C1 segment of cervical spinal cord (tissue), 14 donors: ENCODE measurements at regions not wholly inside any gene's neighbourhood (a gene's known extent, or its start where the extent isn't known, plus 50 kb on each side); places are given as distances from the start of the nearest gene placed in this dataset.

Experiments
- DNase-seq, 14 donors: peaks; one replicate each; lab custom pipeline; 2025; lab: John Stamatoyannopoulos, UW

DNA sequence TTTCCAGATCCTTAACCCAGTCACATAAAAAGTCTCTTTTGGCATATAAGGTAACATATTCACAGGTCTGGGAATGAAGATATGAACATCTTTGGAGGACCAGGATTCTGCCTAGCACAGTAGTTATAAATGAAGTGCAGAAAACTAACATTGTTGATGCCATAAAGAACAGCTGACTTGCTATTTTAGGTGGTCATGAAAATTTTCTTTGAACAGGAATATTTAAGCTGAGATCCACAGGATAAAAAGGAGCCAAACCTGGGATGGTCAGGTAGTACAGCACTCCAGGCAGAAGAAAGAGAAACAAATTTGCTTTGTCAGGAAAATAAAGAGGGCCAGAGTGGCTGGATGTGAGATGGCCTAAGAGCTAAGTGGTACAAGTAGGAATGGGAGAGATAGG, 80.0 kb downstream of the CENPW start:
- DNase-seq, result no peak

- DNase-seq, result no peak
Measured at GRCh38 chr6:126422912-126423311, 83.0 kb downstream of the CENPW start.

- DNase-seq, result no peak
Measured at GRCh38 chr6:126427713-126428112, 87.8 kb downstream of the CENPW start.

DNA sequence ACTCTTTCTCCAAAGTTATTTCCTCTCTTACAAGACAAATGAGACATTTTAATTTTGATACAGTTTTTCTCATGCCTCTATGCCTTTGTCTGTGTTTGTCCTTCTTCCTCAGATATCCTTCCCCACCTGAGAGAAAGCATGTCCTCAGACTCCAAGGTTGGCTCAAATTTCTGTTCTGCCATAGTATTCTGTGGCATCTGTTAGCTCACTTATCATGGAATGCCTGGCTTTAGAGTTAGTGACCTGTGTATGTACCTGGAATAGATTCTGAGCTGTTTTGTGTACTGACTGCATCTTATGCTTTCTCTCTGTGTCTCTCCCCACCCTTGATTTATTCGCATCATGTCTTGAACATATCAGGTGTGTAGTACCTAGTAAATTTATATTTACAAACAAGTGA, 90.0 kb downstream of the CENPW start:
- DNase-seq, result no peak

- DNase-seq, result no peak
Measured at GRCh38 chr6:126432564-126432963, 92.6 kb downstream of the CENPW start.

DNA sequence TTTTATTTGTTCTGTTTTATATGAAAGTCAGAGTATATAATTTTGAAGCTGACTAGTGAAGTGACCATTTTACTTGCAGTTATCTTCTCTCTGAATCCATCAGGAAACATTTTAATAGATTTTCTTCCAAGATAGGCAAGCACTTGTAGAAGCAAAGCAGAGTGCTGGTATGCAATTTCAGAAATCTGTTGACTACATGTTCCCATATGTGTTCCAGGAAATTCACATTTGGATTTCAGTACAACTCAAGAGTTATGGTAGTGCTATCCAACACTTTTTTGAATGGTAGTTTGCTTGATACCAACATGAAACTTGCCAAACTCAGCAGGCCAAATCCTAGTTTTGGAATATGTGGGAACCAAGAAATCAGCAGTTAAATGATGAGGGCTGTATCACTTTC, 94.0 kb downstream of the CENPW start:
- DNase-seq, result no peak

GRCh38 chr6:126437205-126437604, 97.3 kb downstream of the CENPW start:
- no peak for DNase-seq

DNA sequence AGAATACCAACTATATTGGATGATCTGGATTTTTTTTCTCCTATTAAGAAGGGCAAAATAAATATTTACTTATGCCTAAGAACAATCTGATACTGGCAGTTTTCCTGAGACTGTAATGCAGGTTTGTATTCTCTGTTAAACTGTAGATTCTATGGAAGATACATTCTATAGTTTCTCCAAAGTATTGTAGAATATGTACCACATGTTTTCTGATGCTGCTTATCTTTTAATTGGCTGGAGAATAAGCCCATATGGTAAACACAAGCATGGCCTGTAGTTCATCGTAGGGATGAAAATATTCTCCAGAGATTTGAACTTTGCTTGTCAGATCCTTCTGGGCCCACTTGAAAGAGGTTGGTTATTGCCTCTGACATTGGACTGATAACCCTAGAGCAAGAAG, 99.1 kb downstream of the CENPW start:
- DNase-seq, result no peak

- no peak for DNase-seq
Measured at GRCh38 chr6:126440923-126441322, 101.0 kb downstream of the CENPW start.

DNA sequence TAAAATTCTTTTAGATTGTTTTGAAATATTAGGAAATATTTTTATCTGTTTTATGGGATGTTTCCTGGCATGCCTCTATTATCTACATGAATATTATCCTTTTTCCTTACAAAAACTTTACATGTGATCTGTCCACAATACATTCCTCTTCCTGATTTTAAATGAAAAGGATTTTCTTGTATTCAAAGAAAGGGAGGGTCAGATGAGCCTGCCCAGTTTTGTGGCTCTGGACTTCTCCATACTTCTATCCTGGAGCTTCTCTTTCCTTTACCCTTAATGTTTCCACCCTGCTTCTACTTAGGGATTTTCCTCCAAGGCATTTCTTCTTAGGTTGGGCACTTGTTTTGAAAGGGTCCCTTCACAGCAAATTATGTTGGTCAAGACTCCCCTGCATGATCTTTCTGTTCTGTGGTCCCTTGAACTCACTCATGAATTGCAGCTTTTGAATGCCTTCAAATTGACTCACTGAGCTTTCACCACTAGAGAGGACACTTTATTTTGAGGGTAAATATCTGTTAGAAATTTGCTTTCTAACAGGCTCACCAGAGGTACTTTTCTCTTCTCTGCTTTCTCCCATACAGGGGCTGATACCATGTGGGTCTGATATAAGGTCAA, 104.9 kb downstream of the CENPW start:
- no peak for DNase-seq

DNA sequence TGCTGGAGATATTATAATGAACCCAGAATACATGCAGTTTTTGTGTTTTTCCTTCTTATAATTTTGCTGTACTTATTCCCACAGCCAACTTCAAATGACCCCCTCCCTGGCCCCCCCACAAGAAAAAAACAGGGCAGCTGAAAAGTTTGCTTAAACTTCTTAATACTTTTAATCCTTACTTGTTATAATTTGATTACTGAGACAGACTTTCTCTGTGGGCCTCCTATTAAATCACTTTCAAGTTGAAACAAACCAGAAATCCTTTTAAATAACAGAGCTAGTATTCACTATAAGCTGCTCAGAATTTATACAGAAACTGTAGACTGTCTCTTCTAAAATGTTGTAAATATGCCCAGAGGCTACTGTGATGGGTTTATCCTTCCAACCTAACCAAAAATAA, 106.3 kb downstream of the CENPW start:
- no peak for DNase-seq

DNA sequence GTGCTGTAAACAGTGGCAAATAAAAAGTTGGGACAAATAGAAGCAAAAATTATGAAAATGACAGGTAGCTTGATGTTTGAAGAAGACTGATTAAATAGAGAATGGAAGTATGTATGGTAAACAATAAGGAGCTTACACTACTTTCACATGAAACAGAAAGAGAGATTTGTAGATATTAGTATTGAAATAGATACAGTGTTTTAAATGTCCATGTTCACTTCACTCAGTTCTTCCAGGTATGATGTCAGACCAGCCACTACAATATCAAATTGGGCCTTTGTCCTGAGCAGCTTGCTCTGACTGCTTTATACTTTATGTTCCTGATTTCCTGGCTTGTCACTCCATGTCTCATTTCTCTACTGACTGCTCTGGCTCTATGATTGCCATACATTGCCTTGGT, 107.5 kb downstream of the CENPW start:
- no peak for DNase-seq

GRCh38 chr6:126461045-126461444, 121.1 kb downstream of the CENPW start:
- DNase-seq, result no peak

- DNase-seq, result no peak
Measured at GRCh38 chr6:126464245-126464644, 124.3 kb downstream of the CENPW start.

GRCh38 chr6:126475449-126475848, 135.5 kb downstream of the CENPW start:
- DNase-seq, result no peak

DNA sequence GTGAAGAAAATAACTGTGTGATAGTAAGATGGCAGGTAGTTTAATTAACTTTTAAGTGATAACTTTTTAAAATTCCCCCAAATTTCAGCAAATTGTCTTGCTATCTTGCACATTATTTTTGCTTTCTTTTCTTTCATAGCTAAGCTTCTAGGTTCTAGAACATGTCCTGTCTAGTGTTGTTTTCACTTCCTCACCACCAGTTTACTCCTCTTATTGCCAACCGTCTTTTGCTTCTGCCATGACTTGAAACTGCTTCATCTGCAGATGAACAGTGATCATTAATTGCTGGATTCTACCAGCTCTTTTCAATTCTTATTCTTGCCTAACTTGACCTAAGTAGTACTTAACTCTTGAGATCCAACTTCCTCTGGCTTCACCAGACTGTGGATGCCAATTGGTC, 137.8 kb downstream of the CENPW start:
- DNase-seq, result no peak

GRCh38 chr6:126480268-126480667, 140.4 kb downstream of the CENPW start:
- DNase-seq, result no peak

- no peak for DNase-seq
Measured at GRCh38 chr6:126481319-126481718, 141.4 kb downstream of the CENPW start.

- no peak for DNase-seq
Measured at GRCh38 chr6:126504792-126505191, 164.9 kb downstream of the CENPW start.

GRCh38 chr6:126513198-126513597, 173.3 kb downstream of the CENPW start:
- no peak for DNase-seq

GRCh38 chr6:126516411-126516810, 176.5 kb downstream of the CENPW start:
- no peak for DNase-seq

DNA sequence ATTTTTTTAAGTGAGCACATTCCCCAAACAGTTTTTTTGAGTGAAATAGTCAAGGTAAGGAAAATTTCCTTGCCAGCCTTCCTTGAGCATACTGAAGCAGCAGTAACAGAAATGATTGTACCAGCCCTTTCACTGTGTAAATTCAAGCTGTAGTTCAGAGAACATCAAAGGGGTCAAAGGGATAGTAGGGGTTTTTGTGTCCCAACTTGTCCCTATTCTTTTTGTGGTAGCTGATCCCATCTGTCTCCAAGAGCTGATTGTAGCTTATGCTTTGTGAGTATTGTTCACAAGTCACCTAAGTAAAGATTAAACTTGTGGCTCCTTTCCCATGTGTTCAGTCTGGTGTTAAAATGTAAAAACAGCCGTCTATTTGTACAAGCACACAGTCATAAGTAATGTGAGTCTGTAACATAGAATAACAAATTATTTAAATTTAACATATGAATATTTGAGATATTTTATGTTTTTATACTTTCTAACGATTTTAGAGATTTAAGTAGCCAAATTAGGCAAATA, 185.0 kb downstream of the CENPW start:
- DNase-seq, result no peak

GRCh38 chr6:126526547-126526946, 186.6 kb downstream of the CENPW start:
- no peak for DNase-seq

- no peak for DNase-seq
Measured at GRCh38 chr6:126526996-126527606, 187.2 kb downstream of the CENPW start.
